GM12878 (cell line): ENCODE measurements at regions not wholly inside any gene's neighbourhood (a gene's known extent, or its start where the extent isn't known, plus 50 kb on each side); places are given as distances from the start of the nearest gene placed in this dataset.

Experiments
- ATF3 ChIP-seq: IDR thresholded peaks from 2 replicates; pipeline ENCODE4 v1.6.1; 2011; ENCODE audit warnings: low read depth, mild to moderate bottlenecking, low read length, moderate library complexity, borderline replicate concordance; ENCODE audit errors: extremely low read depth
- BHLHE40 ChIP-seq, 2 experiments: fragments of 450-650 bp in 1 of 2; IDR thresholded peaks; 2 replicates each; pipeline ENCODE4 v1.6.1; 2011 to 2017; ENCODE audit warnings: low read depth in 2 of 2, borderline replicate concordance in 1 of 2, improper control_type of control experiment in 1 of 2, low read length in 1 of 2, mild to moderate bottlenecking in 1 of 2
- CBX3 ChIP-seq: fragments of 200-600 bp; sonication (generic); IDR thresholded peaks from 2 replicates; pipeline ENCODE4 v1.6.1; 2016; ENCODE audit warnings: low read depth, borderline replicate concordance
- EZH2 ChIP-seq: IDR thresholded peaks from 2 replicates; pipeline ENCODE4 v1.6.1; 2012; ENCODE audit warnings: low read depth, mild to moderate bottlenecking, control low read depth, inconsistent platforms, low read length, borderline replicate concordance; ENCODE audit not compliant: control insufficient read depth
- FOS ChIP-seq: IDR thresholded peaks from 3 replicates; pipeline ENCODE4 v1.6.1; 2011; ENCODE audit warnings: borderline replicate concordance; ENCODE audit not compliant: insufficient read length; ENCODE audit errors: extremely low read depth
- HDAC2 ChIP-seq: fragments of 200-600 bp; sonication (generic); IDR thresholded peaks from 2 replicates; pipeline ENCODE4 v1.6.1; 2017
- IRF4 ChIP-seq: IDR thresholded peaks from 2 replicates; pipeline ENCODE4 v1.6.1; 2011; ENCODE audit warnings: low read depth, low read length
- IRF5 ChIP-seq: fragments of 450-650 bp; IDR thresholded peaks from 2 replicates; pipeline ENCODE4 v1.6.1; 2017; ENCODE audit warnings: borderline replicate concordance
- KDM1A ChIP-seq: fragments of 200-600 bp; sonication (generic); IDR thresholded peaks from 2 replicates; pipeline ENCODE4 v1.6.1; 2016; ENCODE audit warnings: borderline replicate concordance
- KLF5 ChIP-seq: fragments of 450-650 bp; IDR thresholded peaks from 2 replicates; pipeline ENCODE4 v1.6.1; 2014; ENCODE audit warnings: mild to moderate bottlenecking; ENCODE audit not compliant: partially characterized antibody
- MTA2 ChIP-seq: fragments of 450-650 bp; IDR thresholded peaks from 2 replicates; pipeline ENCODE4 v1.6.1; 2016; ENCODE audit warnings: low read depth, mild to moderate bottlenecking, moderate library complexity
- NFYA ChIP-seq: IDR thresholded peaks from 2 replicates; pipeline ENCODE4 v1.6.1; 2011; ENCODE audit warnings: low read depth, mild to moderate bottlenecking, low read length, improper control_type of control experiment, borderline replicate concordance
- NR2F1 ChIP-seq: fragments of 450-650 bp; conservative IDR thresholded peaks from 2 replicates; pipeline ENCODE4 v1.6.1; 2017; ENCODE audit warnings: mild to moderate bottlenecking
- PML ChIP-seq: IDR thresholded peaks from 2 replicates; pipeline ENCODE4 v1.6.1; 2012; ENCODE audit warnings: low read length, inconsistent platforms
- POLR2AphosphoS2 ChIP-seq: IDR thresholded peaks from 2 replicates; pipeline ENCODE4 v1.6.1; 2011; ENCODE audit warnings: low read depth, mild to moderate bottlenecking, low read length, improper control_type of control experiment, moderate library complexity
- POU2F2 ChIP-seq: IDR thresholded peaks from 3 replicates; pipeline ENCODE4 v1.6.1; 2011; ENCODE audit warnings: low read depth, mild to moderate bottlenecking, low read length, borderline replicate concordance
- RAD51 ChIP-seq: fragments of 450-650 bp; IDR thresholded peaks from 2 replicates; pipeline ENCODE4 v1.6.1; 2016; ENCODE audit warnings: moderate library complexity, mild to moderate bottlenecking, inconsistent platforms
- RFX5 ChIP-seq: IDR thresholded peaks from 2 replicates; pipeline ENCODE4 v1.6.1; 2011; ENCODE audit warnings: low read depth, low read length, improper control_type of control experiment
- SIX5 ChIP-seq: IDR thresholded peaks from 2 replicates; pipeline ENCODE4 v1.6.1; 2011; ENCODE audit warnings: mild to moderate bottlenecking, low read depth, low read length, moderate library complexity; ENCODE audit not compliant: severe bottlenecking
- SMC3 ChIP-seq: IDR thresholded peaks from 2 replicates; pipeline ENCODE4 v1.6.1; 2011; ENCODE audit warnings: low read length, improper control_type of control experiment, borderline replicate concordance
- SPI1 ChIP-seq: IDR thresholded peaks from 2 replicates; pipeline ENCODE4 v1.6.1; 2011; ENCODE audit warnings: low read depth, mild to moderate bottlenecking, low read length, moderate library complexity, borderline replicate concordance; ENCODE audit not compliant: insufficient read depth
- SRF ChIP-seq, 2 experiments: IDR thresholded peaks; 2 replicates each; pipeline ENCODE4 v1.6.1; 2011; ENCODE audit warnings: low read depth in 2 of 2, low read length in 2 of 2, mild to moderate bottlenecking in 1 of 2, moderate library complexity in 1 of 2
- SUPT20H ChIP-seq: IDR thresholded peaks from 2 replicates; pipeline ENCODE4 v1.6.1; 2011; ENCODE audit warnings: low read depth, mild to moderate bottlenecking, low read length, moderate library complexity, borderline replicate concordance; ENCODE audit not compliant: control insufficient read depth
- ZBED1 ChIP-seq: IDR thresholded peaks from 2 replicates; pipeline ENCODE4 v1.6.1; 2016; ENCODE audit warnings: borderline replicate concordance
- ZBTB40 ChIP-seq: fragments of 450-650 bp; IDR thresholded peaks from 2 replicates; pipeline ENCODE4 v1.6.1; 2016; ENCODE audit warnings: mild to moderate bottlenecking, moderate library complexity, borderline replicate concordance
- ZNF24 ChIP-seq: fragments of 450-650 bp; IDR thresholded peaks from 2 replicates; pipeline ENCODE4 v1.6.1; 2017; ENCODE audit warnings: antibody characterized with exemption, mild to moderate bottlenecking
- ZZZ3 ChIP-seq: IDR thresholded peaks from 2 replicates; pipeline ENCODE4 v1.6.1; 2011; ENCODE audit warnings: low read depth; ENCODE audit not compliant: control insufficient read depth, insufficient read length

GRCh38 chr21:25487046-25487594 is 120.2 kb downstream of the MRPL39 start (continued):
- TF ChIP-seq CBX3 (no peak), POU2F2 (peak; percentile 88), ZZZ3 (no peak), IRF5 (no peak), FOS (no peak), PML (peak; percentile 81), KLF5 (no peak), ZBED1 (peak; percentile 98; the same call in 1 of the 2 replicates), HDAC2 (no peak), SPI1 (peak; percentile 56), BHLHE40 (IDR thresholded peaks at IDR 0.05; ENCODE audit: borderline replicate concordance in 1 of 2, low read depth in 2 of 2, low read length in 1 of 2) (peak; percentile 54 to 66; a peak in 2 of 4 replicates), EZH2 (no peak), POLR2AphosphoS2 (no peak), RFX5 (no peak), KDM1A (no peak), SMC3 (peak; percentile 40; the same call in 1 of the 2 replicates), SRF (IDR thresholded peaks at IDR 0.05; ENCODE audit: low read depth in 2 of 2, low read length in 2 of 2) (peak in 1 of 2 experiments; percentile 72; a peak in 1 of 4 replicates), NFYA (no peak), RAD51 (no peak), ATF3 (no peak), MTA2 (peak; percentile 99), ZNF24 (peak; percentile 83), SIX5 (no peak), NR2F1 (peak; percentile 93), SUPT20H (no peak), IRF4 (peak; percentile 98), ZBTB40 (peak; percentile 84)
